ENCODE measurements at regions not wholly inside any gene's neighbourhood (a gene's known extent, or its start where the extent isn't known, plus 50 kb on each side); places are given as distances from the start of the nearest gene placed in this dataset.

GRCh38 chr3:152053866-152054265 is 180.4 kb downstream of the SUCNR1 start:
- TF ChIP-seq, protein P1, sequence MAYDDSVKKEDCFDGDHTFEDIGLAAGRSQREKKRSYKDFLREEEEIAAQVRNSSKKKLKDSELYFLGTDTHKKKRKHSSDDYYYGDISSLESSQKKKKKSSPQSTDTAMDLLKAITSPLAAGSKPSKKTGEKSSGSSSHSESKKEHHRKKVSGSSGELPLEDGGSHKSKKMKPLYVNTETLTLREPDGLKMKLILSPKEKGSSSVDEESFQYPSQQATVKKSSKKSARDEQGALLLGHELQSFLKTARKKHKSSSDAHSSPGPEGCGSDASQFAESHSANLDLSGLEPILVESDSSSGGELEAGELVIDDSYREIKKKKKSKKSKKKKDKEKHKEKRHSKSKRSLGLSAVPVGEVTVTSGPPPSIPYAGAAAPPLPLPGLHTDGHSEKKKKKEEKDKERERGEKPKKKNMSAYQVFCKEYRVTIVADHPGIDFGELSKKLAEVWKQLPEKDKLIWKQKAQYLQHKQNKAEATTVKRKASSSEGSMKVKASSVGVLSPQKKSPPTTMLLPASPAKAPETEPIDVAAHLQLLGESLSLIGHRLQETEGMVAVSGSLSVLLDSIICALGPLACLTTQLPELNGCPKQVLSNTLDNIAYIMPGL (CRISPR knock-in tag; IDR thresholded peaks at IDR 0.05): no peak
- TF ChIP-seq CTCF (IDR thresholded peaks at IDR 0.05) (no peak), CREM (CRISPR knock-in tag; IDR thresholded peaks at IDR 0.05) (no peak), NFYB (CRISPR knock-in tag; conservative IDR thresholded peaks at IDR 0.05; ENCODE audit: low read depth) (no peak), JAZF1 (CRISPR knock-in tag; IDR thresholded peaks at IDR 0.05) (no peak), ATF3 (CRISPR knock-in tag; conservative IDR thresholded peaks at IDR 0.05) (no peak), SP1 (CRISPR knock-in tag; conservative IDR thresholded peaks at IDR 0.05) (no peak), HMGA2 (CRISPR knock-in tag; IDR thresholded peaks at IDR 0.05) (no peak), ZNF416 (CRISPR knock-in tag; IDR thresholded peaks at IDR 0.05) (no peak), NFE2L1 (CRISPR knock-in tag; IDR thresholded peaks at IDR 0.05) (no peak), FOXP1 (CRISPR knock-in tag; IDR thresholded peaks at IDR 0.05; ENCODE audit: borderline replicate concordance) (no peak)
- TF ChIP-seq, protein P2, sequence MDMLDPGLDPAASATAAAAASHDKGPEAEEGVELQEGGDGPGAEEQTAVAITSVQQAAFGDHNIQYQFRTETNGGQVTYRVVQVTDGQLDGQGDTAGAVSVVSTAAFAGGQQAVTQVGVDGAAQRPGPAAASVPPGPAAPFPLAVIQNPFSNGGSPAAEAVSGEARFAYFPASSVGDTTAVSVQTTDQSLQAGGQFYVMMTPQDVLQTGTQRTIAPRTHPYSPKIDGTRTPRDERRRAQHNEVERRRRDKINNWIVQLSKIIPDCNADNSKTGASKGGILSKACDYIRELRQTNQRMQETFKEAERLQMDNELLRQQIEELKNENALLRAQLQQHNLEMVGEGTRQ (CRISPR knock-in tag; IDR thresholded peaks at IDR 0.05): no peak
- TF ChIP-seq, protein P3, sequence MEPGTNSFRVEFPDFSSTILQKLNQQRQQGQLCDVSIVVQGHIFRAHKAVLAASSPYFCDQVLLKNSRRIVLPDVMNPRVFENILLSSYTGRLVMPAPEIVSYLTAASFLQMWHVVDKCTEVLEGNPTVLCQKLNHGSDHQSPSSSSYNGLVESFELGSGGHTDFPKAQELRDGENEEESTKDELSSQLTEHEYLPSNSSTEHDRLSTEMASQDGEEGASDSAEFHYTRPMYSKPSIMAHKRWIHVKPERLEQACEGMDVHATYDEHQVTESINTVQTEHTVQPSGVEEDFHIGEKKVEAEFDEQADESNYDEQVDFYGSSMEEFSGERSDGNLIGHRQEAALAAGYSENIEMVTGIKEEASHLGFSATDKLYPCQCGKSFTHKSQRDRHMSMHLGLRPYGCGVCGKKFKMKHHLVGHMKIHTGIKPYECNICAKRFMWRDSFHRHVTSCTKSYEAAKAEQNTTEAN (CRISPR knock-in tag; IDR thresholded peaks at IDR 0.05): no peak
- TF ChIP-seq, protein P4, sequence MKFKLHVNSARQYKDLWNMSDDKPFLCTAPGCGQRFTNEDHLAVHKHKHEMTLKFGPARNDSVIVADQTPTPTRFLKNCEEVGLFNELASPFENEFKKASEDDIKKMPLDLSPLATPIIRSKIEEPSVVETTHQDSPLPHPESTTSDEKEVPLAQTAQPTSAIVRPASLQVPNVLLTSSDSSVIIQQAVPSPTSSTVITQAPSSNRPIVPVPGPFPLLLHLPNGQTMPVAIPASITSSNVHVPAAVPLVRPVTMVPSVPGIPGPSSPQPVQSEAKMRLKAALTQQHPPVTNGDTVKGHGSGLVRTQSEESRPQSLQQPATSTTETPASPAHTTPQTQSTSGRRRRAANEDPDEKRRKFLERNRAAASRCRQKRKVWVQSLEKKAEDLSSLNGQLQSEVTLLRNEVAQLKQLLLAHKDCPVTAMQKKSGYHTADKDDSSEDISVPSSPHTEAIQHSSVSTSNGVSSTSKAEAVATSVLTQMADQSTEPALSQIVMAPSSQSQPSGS (CRISPR knock-in tag; IDR thresholded peaks at IDR 0.05; ENCODE audit: borderline replicate concordance, low read depth): no peak
